ENCODE measurements at regions not wholly inside any gene's neighbourhood (a gene's known extent, or its start where the extent isn't known, plus 50 kb on each side); places are given as distances from the start of the nearest gene placed in this dataset.
A peak's percentile ranks its signal among the peaks of the same experiment; 100 is the strongest.

GRCh38 chr10:21326594-21327288 is 198.7 kb downstream of the SKIDA1 start:
- peak overlapping the region; percentile 67 for H3K27ac Mint-ChIP-seq
- no peak for TF ChIP-seq CTCF (conservative IDR thresholded peaks at IDR 0.05)
- peaks cover 23% of the 10 kb centered on the region for H3K4me1 Mint-ChIP-seq (ENCODE audit: unreplicated experiment)
- H3K9me3 Mint-ChIP-seq, result no peaks in the 10 kb centered on the region
- H3K36me3 Mint-ChIP-seq, result no peaks in the 10 kb centered on the region
- no peaks in the 10 kb centered on the region for H3K27me3 Mint-ChIP-seq
- peak overlapping the region; percentile 26 for H3K4me3 Mint-ChIP-seq
- no peak for DNase-seq (ENCODE audit: extremely low spot score, unreplicated experiment)

GRCh38 chr10:21318540-21319167 is 206.8 kb downstream of the SKIDA1 start:
- H3K27me3 Mint-ChIP-seq, result no peaks in the 10 kb centered on the region
- H3K4me3 Mint-ChIP-seq, result no peak overlapping the region
- H3K9me3 Mint-ChIP-seq, result no peaks in the 10 kb centered on the region
- peak overlapping the region; percentile 20 for H3K27ac Mint-ChIP-seq
- no peak for DNase-seq (ENCODE audit: extremely low spot score, unreplicated experiment)
- no peaks in the 10 kb centered on the region for H3K36me3 Mint-ChIP-seq
- TF ChIP-seq CTCF (conservative IDR thresholded peaks at IDR 0.05), result no peak
- peaks cover 29% of the 10 kb centered on the region for H3K4me1 Mint-ChIP-seq (ENCODE audit: unreplicated experiment)

GRCh38 chr10:21317902-21318301 is 207.6 kb downstream of the SKIDA1 start:
- Mint-ChIP-seq H3K4me1 (ENCODE audit: unreplicated experiment) (peaks cover 31% of the 10 kb centered on the region), H3K4me3 (peak overlapping the region; percentile 17), H3K27me3 (no peaks in the 10 kb centered on the region), H3K9me3 (no peaks in the 10 kb centered on the region), H3K36me3 (no peaks in the 10 kb centered on the region), H3K27ac (no peak overlapping the region)
- DNase-seq (ENCODE audit: extremely low spot score, unreplicated experiment), result no peak
- TF ChIP-seq CTCF (conservative IDR thresholded peaks at IDR 0.05), result no peak

GRCh38 chr10:21315645-21316220 is 209.7 kb downstream of the SKIDA1 start:
- TF ChIP-seq CTCF (conservative IDR thresholded peaks at IDR 0.05), result no peak
- no peak for DNase-seq (ENCODE audit: extremely low spot score, unreplicated experiment)
- Mint-ChIP-seq H3K27me3 (no peaks in the 10 kb centered on the region), H3K27ac (peak overlapping the region; percentile 87), H3K9me3 (no peaks in the 10 kb centered on the region), H3K4me3 (peak overlapping the region; percentile 55), H3K4me1 (ENCODE audit: unreplicated experiment) (peaks cover 34% of the 10 kb centered on the region), H3K36me3 (no peaks in the 10 kb centered on the region)

GRCh38 chr10:21314906-21315644 is 210.4 kb downstream of the SKIDA1 start:
- Mint-ChIP-seq H3K27ac (peak overlapping the region; percentile 87), H3K4me1 (ENCODE audit: unreplicated experiment) (peaks cover 34% of the 10 kb centered on the region), H3K36me3 (no peaks in the 10 kb centered on the region), H3K9me3 (no peaks in the 10 kb centered on the region), H3K4me3 (peak overlapping the region; percentile 29), H3K27me3 (no peaks in the 10 kb centered on the region)
- no peak for TF ChIP-seq CTCF (conservative IDR thresholded peaks at IDR 0.05)
- no peak for DNase-seq (ENCODE audit: extremely low spot score, unreplicated experiment)

Data from type B pancreatic cell (in vitro differentiated cells).